DND-41 (cell line): ENCODE measurements at regions not wholly inside any gene's neighbourhood (a gene's known extent, or its start where the extent isn't known, plus 50 kb on each side); places are given as distances from the start of the nearest gene placed in this dataset.

ENCODE experiments used
- ATAC-seq: fragments of 200-7000 bp; cut with Tn5 transposase; 3 replicates; pipeline ENCODE4 v1.9.1; 2021; ENCODE audit warnings: low read depth; ENCODE audit not compliant: insufficient read depth
- DNase-seq: peaks from one replicate; pipeline ENCODE4 v3.0.0-alpha.2; 2020
- H2AFZ ChIP-seq: 2 replicates; pipeline ENCODE4 v1.6.0; 2012; ENCODE audit warnings: low read depth, low read length
- H3K27ac ChIP-seq: 2 replicates; pipeline ENCODE4 v1.5.1; 2012; ENCODE audit warnings: low read length, inconsistent platforms
- H3K27me3 ChIP-seq: fragments of 200-600 bp; sonication (generic); 2 replicates; pipeline ENCODE4 v1.6.0; 2012; ENCODE audit warnings: low read length, mild to moderate bottlenecking, inconsistent platforms; ENCODE audit not compliant: insufficient read depth, poor library complexity
- H3K36me3 ChIP-seq: 2 replicates; pipeline ENCODE4 v1.5.1; 2012; ENCODE audit warnings: low read length, inconsistent platforms; ENCODE audit not compliant: insufficient read depth
- H3K4me1 ChIP-seq: 2 replicates; pipeline ENCODE4 v1.5.1; 2012; ENCODE audit warnings: mild to moderate bottlenecking, low read length; ENCODE audit not compliant: insufficient read depth
- H3K4me2 ChIP-seq: 2 replicates; pipeline ENCODE4 v1.6.0; 2012; ENCODE audit warnings: mild to moderate bottlenecking, moderate library complexity, low read length, inconsistent platforms; ENCODE audit not compliant: insufficient read depth
- H3K4me3 ChIP-seq, 2 experiments: fragments of 200-600 bp in 1 of 2; shearing (Covaris generic) in 1 of 2; 2 replicates each; pipeline ENCODE4 v1.5.1; 2012 to 2016; ENCODE audit warnings: inconsistent platforms in 2 of 2, low read length in 2 of 2, mild to moderate bottlenecking in 2 of 2, low read depth in 1 of 2, moderate library complexity in 1 of 2
- H3K79me2 ChIP-seq: 2 replicates; pipeline ENCODE4 v1.6.0; 2012; ENCODE audit warnings: low read length, inconsistent platforms; ENCODE audit not compliant: insufficient read depth
- H3K9ac ChIP-seq: 2 replicates; pipeline ENCODE4 v1.6.0; 2012; ENCODE audit warnings: low read depth, mild to moderate bottlenecking, inconsistent platforms, low read length, moderate library complexity
- H3K9me3 ChIP-seq: 2 replicates; pipeline ENCODE4 v1.5.1; 2012; ENCODE audit warnings: low read length, moderate library complexity, mild to moderate bottlenecking, inconsistent platforms; ENCODE audit not compliant: insufficient read depth, severe bottlenecking
- H4K20me1 ChIP-seq: 2 replicates; pipeline ENCODE4 v1.6.0; 2012; ENCODE audit warnings: low read length; ENCODE audit not compliant: insufficient read depth
- EZH2 ChIP-seq: IDR thresholded peaks from 3 replicates; pipeline ENCODE4 v1.6.1; 2012; ENCODE audit warnings: borderline replicate concordance, low read depth, mild to moderate bottlenecking, moderate library complexity, low read length, inconsistent platforms; ENCODE audit not compliant: severe bottlenecking
- TF ChIP-seq, protein P1 (sequence below): IDR thresholded peaks from 2 replicates; pipeline ENCODE4 v1.5.1; 2012; ENCODE audit warnings: borderline replicate concordance, low read length, moderate library complexity, mild to moderate bottlenecking; ENCODE audit not compliant: poor library complexity, severe bottlenecking; ENCODE audit errors: extremely low read depth

DNA sequence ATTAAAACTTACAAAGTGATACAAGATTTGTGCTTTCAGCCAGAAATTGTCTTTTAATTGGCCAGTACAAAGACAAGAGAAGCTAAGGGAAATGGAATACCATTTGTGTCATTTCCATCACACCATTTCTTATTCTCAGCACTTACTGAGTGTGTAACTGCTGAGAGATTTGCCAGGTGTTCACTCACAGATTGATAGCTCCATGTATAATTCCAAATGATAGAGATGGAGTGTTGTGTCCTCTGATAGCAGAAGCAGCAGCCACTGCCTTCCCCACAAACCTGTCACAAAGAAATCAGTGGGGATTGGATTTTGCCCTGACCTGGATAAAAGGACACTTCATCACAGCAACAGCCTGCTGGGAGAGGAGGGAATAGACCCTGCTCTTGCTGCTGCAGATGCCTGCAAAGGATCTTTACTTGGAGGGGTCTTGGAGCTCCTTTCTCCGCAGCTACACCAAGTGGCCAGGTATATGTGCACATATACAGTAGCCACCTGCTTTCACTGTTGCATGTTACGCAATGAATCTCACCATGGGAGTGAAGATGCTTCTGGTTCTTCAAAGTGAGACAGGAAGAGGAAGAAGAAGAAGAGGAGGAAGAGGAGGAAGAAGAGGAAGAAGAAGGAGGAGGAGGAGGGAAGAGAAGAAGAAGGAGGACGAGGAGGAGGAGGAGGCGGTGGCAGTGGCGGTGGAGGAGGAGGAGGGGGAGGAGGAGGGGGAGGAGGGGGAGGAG is 78.7 kb upstream of the KCNJ15 start:
- no peaks in the 10 kb centered on the region for H3K9me3 ChIP-seq
- no peak overlapping the region for H3K9ac ChIP-seq
- no peak overlapping the region for H3K4me2 ChIP-seq
- H4K20me1 ChIP-seq: no peaks in the 10 kb centered on the region
- H3K36me3 ChIP-seq: no peaks in the 10 kb centered on the region
- no peaks in the 10 kb centered on the region for H3K79me2 ChIP-seq
- DNase-seq (no peak), ATAC-seq (no peak)
- H3K27ac ChIP-seq: no peak overlapping the region
- no peaks in the 10 kb centered on the region for H3K4me1 ChIP-seq
- H3K4me3 ChIP-seq: no peak overlapping the region
- H3K27me3 ChIP-seq: no peaks in the 10 kb centered on the region
- no peak overlapping the region for H2AFZ ChIP-seq
- TF ChIP-seq EZH2: no peak
- TF ChIP-seq, protein P1, sequence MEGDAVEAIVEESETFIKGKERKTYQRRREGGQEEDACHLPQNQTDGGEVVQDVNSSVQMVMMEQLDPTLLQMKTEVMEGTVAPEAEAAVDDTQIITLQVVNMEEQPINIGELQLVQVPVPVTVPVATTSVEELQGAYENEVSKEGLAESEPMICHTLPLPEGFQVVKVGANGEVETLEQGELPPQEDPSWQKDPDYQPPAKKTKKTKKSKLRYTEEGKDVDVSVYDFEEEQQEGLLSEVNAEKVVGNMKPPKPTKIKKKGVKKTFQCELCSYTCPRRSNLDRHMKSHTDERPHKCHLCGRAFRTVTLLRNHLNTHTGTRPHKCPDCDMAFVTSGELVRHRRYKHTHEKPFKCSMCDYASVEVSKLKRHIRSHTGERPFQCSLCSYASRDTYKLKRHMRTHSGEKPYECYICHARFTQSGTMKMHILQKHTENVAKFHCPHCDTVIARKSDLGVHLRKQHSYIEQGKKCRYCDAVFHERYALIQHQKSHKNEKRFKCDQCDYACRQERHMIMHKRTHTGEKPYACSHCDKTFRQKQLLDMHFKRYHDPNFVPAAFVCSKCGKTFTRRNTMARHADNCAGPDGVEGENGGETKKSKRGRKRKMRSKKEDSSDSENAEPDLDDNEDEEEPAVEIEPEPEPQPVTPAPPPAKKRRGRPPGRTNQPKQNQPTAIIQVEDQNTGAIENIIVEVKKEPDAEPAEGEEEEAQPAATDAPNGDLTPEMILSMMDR: no peak

DNA sequence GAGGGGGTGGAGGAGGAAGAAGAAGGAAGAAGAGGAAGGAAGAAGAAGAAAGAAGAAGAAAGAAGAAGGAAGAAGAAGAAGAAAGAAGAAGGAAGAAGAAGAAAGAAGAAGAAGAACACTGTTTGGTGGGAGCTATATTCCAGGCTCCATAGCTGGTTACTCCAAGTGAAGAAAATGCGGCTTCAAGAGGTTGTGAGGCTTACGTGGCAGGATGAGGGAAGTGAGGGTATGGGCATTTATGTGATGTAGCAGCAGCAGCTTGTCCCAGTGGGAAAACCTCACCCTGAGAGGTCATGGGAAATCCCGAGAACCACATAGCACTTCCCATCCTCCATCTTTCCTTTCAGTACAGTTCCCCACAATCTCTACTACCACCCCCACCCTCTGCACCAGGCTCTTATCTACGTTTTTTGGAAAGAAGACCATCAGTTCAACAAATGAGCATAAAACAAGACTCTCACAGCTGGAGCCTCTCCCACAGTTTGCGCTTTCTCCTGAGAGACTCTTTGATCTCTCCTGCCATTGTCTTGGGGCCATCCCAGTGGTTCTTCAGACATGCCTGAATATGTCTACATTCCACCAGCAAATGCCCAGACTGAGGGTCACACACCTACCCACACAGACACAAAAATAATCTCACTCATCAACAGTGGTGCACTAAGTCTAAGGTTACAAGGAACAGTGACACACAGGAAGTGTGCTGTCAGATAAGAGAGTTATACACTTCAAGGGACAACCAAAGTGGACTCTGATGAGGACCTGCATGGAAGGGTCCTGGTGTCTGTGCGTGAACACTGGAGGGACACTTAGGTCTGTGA is 77.9 kb upstream of the KCNJ15 start:
- Histone ChIP-seq H3K9ac (no peak overlapping the region), H3K79me2 (no peaks in the 10 kb centered on the region), H2AFZ (no peak overlapping the region), H3K36me3 (no peaks in the 10 kb centered on the region), H3K4me2 (no peak overlapping the region), H3K4me1 (no peaks in the 10 kb centered on the region), H3K27ac (no peak overlapping the region), H4K20me1 (no peaks in the 10 kb centered on the region), H3K27me3 (no peaks in the 10 kb centered on the region), H3K4me3 (no peak overlapping the region), H3K9me3 (no peaks in the 10 kb centered on the region)
- TF ChIP-seq EZH2: no peak
- TF ChIP-seq, protein P1: no peak
- ATAC-seq (no peak), DNase-seq (no peak)

DNA sequence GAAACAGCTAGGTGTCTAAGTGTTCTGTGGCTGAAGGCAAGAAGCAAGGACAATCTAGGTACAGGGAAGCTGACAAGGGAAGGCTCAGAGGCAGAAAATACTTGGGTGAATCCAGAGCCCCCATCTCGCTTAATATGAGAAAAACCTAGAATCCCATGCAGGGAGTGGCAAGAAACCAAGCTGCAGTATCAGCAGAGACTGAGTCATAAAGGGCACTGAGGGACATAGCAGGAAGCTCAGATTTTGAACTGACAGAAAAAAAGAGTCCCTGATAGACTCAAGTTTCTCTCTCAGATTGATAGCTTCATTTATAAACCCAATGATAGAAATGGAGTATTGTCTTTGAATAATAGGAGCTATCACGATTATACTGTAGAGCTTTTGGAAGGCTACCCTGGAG is 77.3 kb upstream of the KCNJ15 start:
- Histone ChIP-seq H2AFZ (no peak overlapping the region), H3K4me3 (no peak overlapping the region), H3K27me3 (no peaks in the 10 kb centered on the region), H3K4me2 (no peak overlapping the region), H3K9me3 (no peaks in the 10 kb centered on the region), H3K79me2 (no peaks in the 10 kb centered on the region), H3K36me3 (no peaks in the 10 kb centered on the region), H4K20me1 (no peaks in the 10 kb centered on the region), H3K27ac (no peak overlapping the region), H3K9ac (no peak overlapping the region), H3K4me1 (no peaks in the 10 kb centered on the region)
- DNase-seq (no peak), ATAC-seq (no peak)
- TF ChIP-seq, protein P1: no peak
- TF ChIP-seq EZH2: no peak
